GM21825 (cell line): ENCODE measurements at regions not wholly inside any gene's neighbourhood (a gene's known extent, or its start where the extent isn't known, plus 50 kb on each side); places are given as distances from the start of the nearest gene placed in this dataset.
"Not testable (repeated sequence)": the region's sequence is repeated elsewhere in the genome, so short reads cannot be mapped to it uniquely, and the experiment has no call there.

Experiments
- ATAC-seq: cut with Tn5 transposase; IDR thresholded peaks from one replicate; pipeline ENCODE4 v1.9.1; 2021; ENCODE audit warnings: mild to moderate bottlenecking, moderate library complexity; ENCODE audit not compliant: unreplicated experiment

DNA sequence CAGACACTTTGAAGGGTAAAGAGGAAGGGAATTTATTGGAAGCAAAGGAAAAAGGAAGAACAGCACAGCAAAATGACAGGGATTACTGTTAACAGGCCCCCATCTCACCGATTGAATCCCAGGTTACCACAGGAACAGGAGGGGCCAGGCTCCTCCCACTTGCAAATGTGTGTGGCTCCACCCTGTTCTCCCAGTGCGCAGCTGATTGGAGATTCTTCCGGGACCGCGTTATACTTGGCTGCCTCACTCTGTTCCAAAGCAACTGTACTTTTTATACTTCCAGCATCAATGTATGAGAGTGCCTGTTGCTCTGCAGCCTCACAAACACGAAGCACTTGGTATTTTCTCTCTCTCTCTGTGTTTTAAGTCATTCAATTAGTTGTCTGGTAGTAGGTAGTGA is 273.6 kb upstream of the MDGA2 start:
- ATAC-seq = no peak

DNA sequence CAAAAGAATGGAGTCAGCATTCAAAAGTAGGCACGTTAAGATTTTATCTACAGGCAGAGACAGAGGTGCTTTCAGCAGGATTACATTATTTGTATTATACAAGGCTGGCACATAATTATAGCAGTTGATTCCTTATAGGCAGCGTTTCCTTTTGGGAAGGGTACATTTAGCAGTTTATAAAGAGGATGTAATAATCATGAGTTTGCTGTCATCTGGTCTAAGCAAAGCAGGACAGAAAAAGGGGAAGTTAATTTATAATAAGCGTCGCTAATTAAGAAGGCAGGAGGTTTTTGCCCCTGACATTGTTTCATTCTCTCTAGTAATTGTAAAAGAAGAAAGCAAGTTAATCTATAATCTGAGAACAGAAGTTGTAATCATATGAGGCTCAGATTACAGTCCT is 259.9 kb upstream of the MDGA2 start:
- no peak for ATAC-seq

DNA sequence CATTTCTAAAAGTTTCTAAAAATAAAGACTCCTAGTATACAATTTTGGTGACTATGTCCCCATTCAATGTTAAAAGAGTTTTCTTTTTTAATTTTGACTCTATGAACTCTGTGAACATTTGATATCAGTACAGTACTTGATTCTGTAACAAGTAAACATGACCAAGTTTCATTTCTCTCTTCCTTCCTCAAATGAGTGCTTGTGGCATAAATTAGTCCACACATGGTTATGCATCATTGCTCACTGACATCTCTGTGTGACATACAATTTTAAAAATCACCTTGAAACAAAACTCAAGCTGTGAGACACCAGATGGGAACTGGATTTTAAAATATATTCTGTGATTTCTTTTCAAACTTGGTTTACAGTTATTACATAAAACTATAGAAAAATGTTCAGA is 253.9 kb upstream of the MDGA2 start:
- peak; percentile 77 for ATAC-seq

DNA sequence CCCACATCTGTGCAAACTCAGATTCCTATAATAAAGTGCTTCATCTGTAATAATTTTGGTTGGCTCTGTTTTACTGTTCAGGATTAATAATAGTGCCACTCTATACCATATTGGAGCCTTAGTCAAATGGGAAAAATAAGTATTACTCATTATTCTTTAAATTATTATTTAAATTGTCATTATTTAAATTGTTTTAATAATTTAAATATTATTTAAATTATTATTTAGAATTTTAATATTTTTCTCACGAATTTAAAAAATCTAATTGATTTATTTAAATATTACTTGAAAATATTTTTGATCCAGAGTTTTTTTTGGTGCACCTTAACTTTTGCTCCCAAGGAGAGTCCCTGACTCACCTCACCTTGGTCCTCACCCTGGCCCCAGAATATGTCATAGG is 245.7 kb upstream of the MDGA2 start:
- ATAC-seq = no peak

DNA sequence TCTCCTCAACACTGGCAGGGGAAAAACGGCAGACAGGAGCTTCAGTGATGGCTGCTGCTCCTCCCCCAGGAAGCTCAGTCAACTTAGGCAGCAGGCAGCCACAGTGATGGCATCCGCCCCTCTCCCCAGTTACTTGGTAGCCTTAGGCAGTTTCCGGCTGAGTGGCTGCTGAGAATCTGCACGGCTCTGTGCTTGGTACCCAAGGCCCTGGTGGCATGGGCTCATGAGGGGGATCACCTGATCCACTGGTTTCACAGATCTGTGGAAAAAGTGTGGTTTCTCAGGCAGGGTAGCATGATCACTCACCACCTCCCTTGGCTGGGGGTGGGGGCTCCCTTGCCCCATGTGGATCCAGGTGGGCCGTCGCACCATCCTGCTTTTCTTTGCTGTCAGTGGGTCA is 244.6 kb upstream of the MDGA2 start:
- no peak for ATAC-seq

DNA sequence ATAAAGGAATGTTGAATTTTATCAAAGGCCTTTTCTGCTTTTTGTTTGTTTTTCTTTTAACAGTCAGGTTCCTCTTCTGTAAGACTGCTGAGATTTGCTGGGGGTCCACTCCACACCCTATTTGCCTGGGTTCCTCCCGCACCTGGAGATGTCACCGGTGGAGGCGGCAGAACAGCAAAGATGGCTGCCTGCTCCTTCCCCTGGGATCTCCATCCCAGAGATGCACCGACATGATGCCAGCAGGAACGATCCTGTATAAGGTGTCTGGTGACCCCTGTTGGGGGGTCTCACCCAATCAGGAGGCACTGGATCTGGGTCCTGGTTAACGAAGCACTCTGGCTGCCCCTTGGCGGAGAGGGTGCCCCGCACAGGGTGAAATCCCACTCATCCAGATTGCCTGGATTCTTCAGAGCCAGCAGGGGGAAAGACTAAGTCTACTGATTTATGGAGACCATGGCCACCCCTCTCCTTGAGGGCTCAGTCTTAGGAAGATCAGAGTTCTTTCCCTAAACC is 244.0 kb upstream of the MDGA2 start:
- no peak for ATAC-seq

DNA sequence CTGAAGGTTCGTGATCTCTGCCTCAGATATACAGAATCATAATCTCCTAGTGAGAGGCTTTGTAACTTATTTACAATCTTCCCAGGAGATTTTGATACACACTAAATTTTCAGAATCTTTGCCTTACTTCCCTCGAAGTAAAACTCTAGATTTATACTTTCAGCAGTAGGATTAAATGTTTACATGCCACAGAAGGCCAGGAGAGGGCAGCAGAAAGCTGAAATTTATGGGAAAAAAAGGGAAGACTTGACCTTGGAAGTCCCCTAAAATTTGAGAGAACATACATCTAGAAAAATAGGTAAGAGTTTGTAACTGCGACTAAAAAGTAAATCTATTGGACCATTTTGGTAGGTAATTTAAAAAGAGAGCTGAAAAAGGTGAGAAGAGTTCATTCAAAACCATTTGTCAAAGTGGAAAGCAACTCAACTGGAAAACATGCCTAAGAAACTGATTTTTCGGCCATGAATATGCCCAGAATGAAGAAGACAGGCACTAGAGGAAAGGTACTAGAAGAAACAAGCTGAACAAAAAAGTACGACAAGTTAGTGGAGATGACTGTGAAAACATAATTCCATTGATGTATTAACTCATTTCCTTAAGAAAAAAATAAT is 242.0 kb upstream of the MDGA2 start:
- no peak for ATAC-seq

DNA sequence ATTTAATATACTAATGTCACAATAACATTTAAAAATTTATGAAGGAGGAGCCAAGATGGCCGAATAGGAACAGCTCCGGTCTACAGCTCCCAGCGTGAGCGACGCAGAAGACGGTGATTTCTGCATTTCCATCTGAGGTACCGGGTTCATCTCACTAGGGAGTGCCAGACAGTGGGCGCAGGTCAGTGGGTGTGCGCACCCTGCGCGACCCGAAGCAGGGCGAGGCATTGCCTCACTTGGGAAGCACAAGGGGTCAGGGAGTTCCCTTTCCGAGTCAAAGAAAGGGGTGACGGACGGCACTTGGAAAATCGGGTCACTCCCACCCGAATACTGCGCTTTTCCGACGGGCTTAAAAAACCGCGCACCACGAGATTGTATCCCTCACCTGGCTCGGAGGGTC is 225.7 kb upstream of the MDGA2 start:
- ATAC-seq = not testable (repeated sequence)

DNA sequence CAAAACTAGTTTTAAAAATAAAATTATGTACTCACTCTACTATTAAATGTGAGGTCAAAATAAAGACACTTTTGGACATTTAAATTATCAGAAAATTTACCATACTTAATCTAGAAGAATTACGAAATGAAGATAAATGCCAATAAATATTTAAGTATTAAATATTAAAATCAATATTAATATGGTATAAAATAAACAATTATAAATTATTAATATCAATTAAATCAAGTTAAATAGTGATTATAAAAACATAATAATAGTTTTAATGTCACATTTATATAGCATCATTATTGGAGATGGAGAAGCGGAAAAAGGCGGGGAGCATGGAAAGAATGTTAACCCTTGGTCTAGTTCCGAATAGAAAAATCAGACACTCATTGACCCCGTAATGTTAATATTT is 224.3 kb upstream of the MDGA2 start:
- ATAC-seq = no peak

DNA sequence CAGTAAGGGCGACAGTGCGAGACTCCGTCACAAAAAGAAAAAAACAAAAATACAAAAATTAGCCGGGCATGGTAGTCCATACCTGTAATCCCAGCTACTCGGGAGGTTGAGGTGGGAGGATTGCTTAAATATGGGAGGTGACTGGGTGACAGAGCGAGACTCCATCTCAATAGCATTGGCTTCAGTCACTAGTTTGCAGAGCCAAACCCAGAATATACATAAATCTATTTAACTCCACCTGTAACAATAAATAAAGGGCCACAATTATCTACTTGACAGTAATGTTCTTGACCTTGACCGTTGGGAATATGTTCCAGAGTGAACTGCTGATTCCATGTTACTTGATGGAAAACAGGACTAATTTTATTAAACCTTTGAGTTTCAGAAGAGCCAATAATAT is 198.9 kb upstream of the MDGA2 start:
- no peak for ATAC-seq

DNA sequence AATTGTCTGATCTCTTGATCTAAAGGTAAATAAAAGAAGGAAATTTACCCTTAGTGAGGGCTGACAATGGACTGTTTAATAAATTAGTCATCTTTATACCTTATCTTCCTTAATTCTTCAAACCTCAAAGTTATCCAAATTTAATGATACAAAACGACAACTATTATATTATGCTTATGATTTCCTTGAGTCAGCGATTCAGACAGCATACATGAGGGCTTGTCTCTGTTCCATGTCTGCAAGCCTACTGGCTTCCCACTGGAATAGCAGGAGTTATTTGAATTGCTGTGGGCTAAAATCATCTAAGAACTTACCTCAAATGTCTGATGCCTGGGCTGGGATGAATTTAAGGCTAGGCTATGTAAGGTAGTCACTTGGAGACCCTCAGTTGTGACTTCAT is 197.2 kb upstream of the MDGA2 start:
- ATAC-seq = no peak

DNA sequence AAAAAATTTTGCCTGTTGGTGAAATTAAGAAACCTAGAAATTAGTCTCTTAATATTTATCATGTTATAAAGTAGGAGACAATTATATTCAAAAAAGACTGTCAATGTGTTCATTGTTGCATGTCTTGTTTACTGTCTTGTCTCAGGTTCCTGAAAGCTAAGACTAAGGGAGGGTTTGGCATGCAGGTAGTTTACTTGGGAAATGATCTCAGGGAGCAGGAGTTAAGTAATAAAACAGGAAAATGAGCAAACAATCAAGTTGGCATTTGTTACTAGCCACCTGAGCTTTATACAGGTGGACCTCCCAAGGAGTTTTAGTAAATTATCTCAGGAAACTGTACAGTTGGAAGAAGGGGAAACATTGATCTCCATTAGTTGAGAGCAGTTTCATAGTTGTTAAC is 188.0 kb upstream of the MDGA2 start:
- no peak for ATAC-seq

DNA sequence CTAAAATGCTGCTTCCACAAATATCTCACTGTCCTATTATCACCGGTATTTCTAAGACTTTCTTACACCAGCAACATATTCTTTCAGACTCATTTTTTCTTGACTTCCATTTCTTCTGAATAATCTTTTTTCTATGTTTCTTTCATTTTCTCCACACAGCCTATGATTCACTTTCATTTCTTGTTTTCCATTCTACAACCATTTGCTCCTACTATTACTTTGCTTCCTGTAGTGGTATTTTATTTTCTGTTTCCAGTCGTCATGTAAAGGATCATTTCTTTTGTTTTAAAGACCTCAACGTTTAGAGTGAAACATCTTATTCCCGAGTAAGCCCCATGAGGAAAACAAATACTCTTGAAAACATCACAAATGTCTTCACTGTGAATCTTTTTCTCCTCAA is 182.2 kb upstream of the MDGA2 start:
- ATAC-seq = no peak

DNA sequence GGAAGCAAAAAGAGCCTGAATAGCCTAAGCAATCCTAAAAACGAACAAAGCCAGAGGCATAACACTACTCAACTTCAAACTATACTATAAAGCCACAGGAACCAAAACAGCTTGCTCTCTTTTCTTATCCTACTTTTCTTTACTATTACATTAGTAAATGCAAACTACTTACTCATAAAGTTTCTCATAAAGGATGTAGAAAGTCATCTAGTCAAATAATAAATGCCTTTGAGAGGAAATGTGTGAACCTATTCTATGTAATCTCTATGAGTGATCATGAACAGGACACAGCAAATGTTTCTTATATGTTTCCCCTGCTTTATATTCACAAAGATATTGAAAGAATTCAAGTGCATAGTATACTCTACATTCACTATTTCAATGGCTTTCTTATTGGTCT is 176.9 kb upstream of the MDGA2 start:
- no peak for ATAC-seq

DNA sequence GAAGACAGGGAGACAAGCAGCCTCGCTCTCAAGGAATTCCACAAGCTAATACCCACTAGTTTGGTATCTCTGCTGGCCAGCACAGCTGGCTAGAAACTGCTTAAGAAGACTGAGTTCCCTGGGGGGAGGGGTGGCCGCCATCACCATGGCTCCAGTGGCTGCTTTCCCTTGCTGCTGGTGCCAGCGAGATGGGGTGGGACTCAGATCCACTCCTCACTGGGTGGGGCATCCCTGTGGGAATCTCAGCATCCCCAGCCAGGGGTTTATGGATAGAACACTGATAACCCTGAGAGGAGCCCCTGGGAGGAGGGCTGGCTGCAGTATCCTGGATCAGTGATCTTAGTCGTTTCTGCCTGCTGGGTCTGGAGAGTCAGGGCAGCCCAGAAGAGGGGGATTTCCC is 170.6 kb upstream of the MDGA2 start:
- ATAC-seq = no peak

DNA sequence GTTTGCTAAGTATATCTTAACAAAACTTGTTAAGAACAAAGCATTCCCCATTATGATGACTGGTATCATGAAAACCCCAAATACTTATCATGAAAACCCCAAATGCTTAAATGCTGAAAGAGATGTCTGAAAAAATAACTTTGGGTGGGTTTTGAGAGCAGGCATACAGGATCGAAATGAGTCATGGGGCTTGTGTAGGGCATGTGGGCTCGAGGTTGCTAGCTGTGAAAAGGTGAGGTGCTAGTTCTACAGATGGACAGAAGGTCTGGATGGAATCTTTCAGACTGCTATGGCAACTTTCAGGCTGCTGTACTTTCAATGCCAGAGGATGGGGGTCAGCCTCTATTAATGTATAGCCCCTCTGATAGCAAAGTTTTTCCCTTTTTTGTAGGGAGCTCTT is 167.8 kb upstream of the MDGA2 start:
- no peak for ATAC-seq

DNA sequence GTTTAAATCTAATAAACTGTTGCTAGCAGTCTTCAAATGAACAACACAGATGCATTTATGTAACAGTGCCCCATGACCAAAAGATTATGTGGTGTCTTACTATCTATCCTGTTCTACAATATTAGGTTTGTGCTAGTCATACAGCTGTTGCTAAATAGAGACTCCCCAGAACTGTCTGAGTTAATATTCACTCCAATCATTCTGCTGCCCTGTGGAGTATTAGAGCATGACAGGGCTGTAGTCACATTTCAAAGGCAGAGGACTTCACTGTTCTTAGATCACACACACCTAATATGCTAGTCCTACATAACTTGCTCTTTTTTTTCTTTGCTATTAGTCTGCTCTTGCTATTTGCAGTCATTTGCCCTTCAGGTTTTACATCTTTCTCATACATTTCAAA is 157.6 kb upstream of the MDGA2 start:
- no peak for ATAC-seq

DNA sequence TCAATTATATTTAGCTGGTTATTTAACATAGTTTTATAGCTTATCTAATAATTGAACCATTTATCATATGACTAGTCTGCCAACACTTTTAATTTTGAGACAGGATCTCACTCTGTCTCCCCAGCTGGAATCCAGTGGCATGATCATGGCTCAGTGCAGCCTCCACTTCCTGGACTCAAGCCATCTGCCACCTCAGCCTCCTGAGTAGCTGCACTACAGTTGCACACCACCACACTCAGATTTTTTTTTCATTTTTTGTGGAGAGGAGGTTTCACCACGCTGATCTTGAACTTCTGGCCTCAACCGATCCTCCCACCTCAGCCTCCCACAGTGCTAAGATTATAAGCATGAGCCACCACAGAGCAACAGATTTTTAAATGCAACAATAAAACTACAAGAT is 151.4 kb upstream of the MDGA2 start:
- ATAC-seq = no peak

DNA sequence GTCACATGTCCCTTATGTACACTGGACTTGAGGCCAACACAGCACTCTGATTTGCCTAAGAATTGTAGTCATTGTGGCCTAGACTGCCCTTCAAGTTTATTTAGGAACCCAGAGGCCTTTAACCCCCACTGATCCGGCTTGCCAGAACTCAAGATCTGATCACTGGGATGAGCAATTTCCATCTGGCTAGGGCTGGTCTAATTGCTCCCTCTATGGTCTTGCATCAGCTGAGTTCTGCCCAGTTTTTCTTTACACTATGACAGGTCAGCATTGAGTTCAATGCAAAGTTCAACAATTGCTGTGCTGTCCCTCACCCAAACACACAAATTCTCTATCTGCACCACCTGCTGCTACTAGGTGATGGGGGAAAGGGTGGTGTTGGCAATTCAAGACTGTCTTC is 146.9 kb upstream of the MDGA2 start:
- ATAC-seq = no peak

DNA sequence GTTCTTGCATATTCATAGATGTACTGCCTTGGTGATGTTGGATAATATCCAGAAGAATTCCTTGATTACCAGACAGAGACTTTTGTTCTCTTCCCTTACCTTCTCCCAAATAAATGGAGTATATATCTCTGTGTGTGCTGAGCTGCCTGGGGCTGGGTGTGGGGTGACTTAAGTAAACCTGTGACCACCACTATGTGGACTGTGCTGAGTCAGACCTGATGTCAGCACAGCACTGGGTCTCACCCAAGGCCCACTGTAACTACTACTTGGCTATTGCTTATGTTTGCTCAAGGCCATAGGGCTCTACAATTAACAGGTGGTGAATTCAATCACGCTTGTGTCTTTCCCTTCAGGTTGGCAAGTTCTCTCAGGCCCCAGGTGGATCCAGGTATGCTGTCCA is 145.7 kb upstream of the MDGA2 start:
- no peak for ATAC-seq

DNA sequence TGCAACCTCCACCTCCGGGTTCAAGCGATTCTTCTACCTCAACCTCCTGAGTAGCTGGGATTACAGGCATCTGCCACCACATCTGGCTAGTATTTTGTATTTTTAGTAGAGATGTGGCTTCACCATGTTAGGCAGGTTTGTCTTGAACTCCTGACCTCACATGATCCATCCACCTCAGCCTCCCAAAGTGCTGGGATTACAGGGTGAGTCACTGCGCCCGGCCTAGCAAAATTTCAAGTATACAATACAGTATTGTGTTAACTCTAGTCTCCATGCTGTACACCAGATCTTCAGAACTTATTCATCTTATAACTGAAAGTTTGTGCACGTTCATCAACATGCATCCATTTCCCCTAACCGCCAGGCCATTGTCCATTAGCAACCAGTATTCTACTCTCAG is 115.1 kb upstream of the MDGA2 start:
- no peak for ATAC-seq

DNA sequence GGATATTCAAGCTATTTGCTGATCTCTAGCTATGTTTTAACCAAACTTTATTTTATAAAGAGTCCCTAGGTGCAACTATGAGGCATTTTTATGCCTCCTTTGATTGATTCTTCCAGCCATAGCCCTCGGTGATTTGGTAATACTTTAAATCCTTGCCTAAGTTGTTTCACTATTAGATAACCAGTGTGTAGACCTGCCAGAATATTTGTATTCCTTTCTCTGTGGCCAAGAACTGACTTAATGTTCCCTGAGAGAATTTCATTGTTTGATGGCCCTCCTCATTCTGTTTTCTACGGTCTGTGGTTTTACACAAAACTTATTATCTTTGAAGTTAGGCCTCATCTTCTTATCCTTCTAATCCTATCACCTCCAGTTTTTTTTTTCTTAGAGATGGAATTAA is 109.7 kb upstream of the MDGA2 start:
- ATAC-seq = no peak

DNA sequence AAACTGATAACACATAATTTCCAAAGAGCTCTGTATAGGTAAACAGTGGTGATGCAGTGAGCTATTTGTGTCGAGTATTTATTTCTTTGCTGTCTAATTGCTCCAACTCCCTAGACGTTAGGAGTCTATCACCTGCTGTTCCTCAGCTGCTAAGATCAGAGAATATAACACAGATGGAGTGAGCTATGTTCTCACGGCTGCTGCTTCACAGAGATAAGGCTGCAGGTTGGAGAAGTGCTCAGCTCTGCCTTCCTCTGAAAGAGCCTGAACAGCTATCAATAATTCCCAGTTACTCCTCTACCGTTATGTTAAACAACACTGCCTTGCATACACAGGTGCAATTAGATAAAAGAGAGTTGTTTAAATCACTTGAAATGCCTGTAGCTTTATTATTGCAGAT is 103.2 kb upstream of the MDGA2 start:
- no peak for ATAC-seq

DNA sequence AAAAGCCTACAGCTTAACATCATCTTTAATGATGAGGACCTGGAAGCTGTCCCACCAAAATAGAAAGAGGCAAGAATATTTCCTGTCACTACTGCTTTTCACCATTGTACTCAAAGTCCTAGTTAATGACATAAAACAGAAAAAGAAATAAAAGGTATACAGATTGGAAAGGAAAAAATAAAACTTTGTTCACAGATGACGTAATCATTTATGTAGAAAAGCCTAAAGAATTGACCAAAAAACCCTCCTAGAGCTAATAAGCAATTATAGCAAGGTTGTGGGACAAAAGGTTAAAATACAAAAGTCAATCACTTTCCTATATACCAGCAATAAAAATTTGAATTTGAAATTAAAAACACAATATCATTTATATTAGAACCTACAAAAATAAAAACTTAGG is 97.2 kb upstream of the MDGA2 start:
- ATAC-seq = no peak
